HepG2 (cell line): ENCODE measurements at regions not wholly inside any gene's neighbourhood (a gene's known extent, or its start where the extent isn't known, plus 50 kb on each side); places are given as distances from the start of the nearest gene placed in this dataset.

ENCODE experiments used
- ATAC-seq: fragments of 200-7000 bp; cut with Tn5 transposase; 3 replicates; pipeline ENCODE4 v1.9.1; 2020; ENCODE audit warnings: mild to moderate bottlenecking, moderate library complexity
- BruUV-seq: library from RNA; stranded (reverse); fragments of 400-500 nt; replicated peaks from 2 replicates; lab custom pipeline; 2021; lab: Mats Ljungman, UMichigan
- CTCF ChIA-PET: fragments of 300-600 bp; formaldehyde crosslinking; extraction: SDS; loops from one replicate; lab custom pipeline; 2021; ENCODE audit warnings: low total read pairs, inconsistent platforms, low intra/inter-chr PET ratio; lab: Yijun Ruan, JAX
- POLR2A ChIA-PET: fragments of 350-600 bp; sonication (Branson Sonifier 250); formaldehyde crosslinking; loops from one replicate; lab custom pipeline; 2020; ENCODE audit warnings: antibody characterized with exemption, inconsistent platforms; lab: Yijun Ruan, JAX
- DNase-seq: peaks from one replicate; pipeline ENCODE4 v3.0.0-alpha.2; 2015; ENCODE audit warnings: low spot score
- FAIRE-seq: peaks from 3 replicates; lab custom pipeline; 2011; peaks lifted over from hg19 to GRCh38; lab: Jason Lieb, UNC
- H2AFZ ChIP-seq: one replicate; pipeline ENCODE4 v1.6.1; 2011; ENCODE audit warnings: low read length, inconsistent platforms
- H3K27ac ChIP-seq: fragments of 300-600 bp; 3 replicates; pipeline ENCODE4 v1.8.0; 2011; ENCODE audit warnings: mixed run types, mild to moderate bottlenecking, mixed read lengths, low read length, inconsistent platforms; ENCODE audit not compliant: insufficient read depth; ENCODE audit errors: extremely low read length
- H3K27me3 ChIP-seq, 2 experiments: fragments of 200-600 bp in 1 of 2; 2 replicates in 1 of 2; 3 replicates in 1 of 2; pipeline versions ENCODE4 v1.6.0 to v1.8.0; 2011; ENCODE audit warnings: low read length in 2 of 2, mild to moderate bottlenecking in 2 of 2, moderate library complexity in 2 of 2, inconsistent platforms in 1 of 2; ENCODE audit not compliant: insufficient read depth in 2 of 2, control insufficient read depth in 1 of 2
- H3K36me3 ChIP-seq, 2 experiments: fragments of 200-600 bp in 1 of 2; replicated peaks in 1 of 2; 2 replicates in 1 of 2; 3 replicates in 1 of 2; pipeline versions ENCODE4 v1.5.1 to v1.8.0; 2011; ENCODE audit warnings: low read length in 2 of 2, inconsistent platforms in 1 of 2; ENCODE audit not compliant: insufficient read depth in 2 of 2, control insufficient read depth in 1 of 2
- H3K4me1 ChIP-seq: 2 replicates; pipeline ENCODE4 v1.5.1; 2012; ENCODE audit warnings: low read length, inconsistent platforms; ENCODE audit not compliant: insufficient read depth
- H3K4me2 ChIP-seq: 2 replicates; pipeline ENCODE4 v1.6.0; 2011; ENCODE audit warnings: low read depth, low read length, inconsistent platforms
- H3K4me3 ChIP-seq, 3 experiments: fragments of 200-600 bp in 1 of 3; sonication (generic), shearing (Covaris generic) in 1 of 3; replicated peaks in 1 of 3; 2 replicates each; pipeline ENCODE4 v1.5.1; 2011 to 2016; ENCODE audit warnings: low read length in 3 of 3, inconsistent platforms in 2 of 3, low read depth in 2 of 3, mild to moderate bottlenecking in 2 of 3, control low read depth in 1 of 3, mixed read lengths in 1 of 3; ENCODE audit not compliant: insufficient read depth in 1 of 3
- H3K79me2 ChIP-seq: one replicate; pipeline ENCODE4 v1.6.1; 2011; ENCODE audit warnings: low read length, inconsistent platforms; ENCODE audit not compliant: insufficient read depth
- H3K9ac ChIP-seq: 2 replicates; pipeline ENCODE4 v1.6.0; 2011; ENCODE audit warnings: mild to moderate bottlenecking, low read depth, low read length, inconsistent platforms; ENCODE audit not compliant: insufficient read depth
- H3K9me3 ChIP-seq: 2 replicates; pipeline ENCODE4 v1.5.1; 2012; ENCODE audit warnings: mild to moderate bottlenecking, low read length
- H4K20me1 ChIP-seq: 2 replicates; pipeline ENCODE4 v1.6.0; 2011; ENCODE audit warnings: inconsistent platforms, mild to moderate bottlenecking, low read length, moderate library complexity; ENCODE audit not compliant: insufficient read depth
- ARHGAP35 ChIP-seq: sonication (generic); formaldehyde crosslinking; IDR thresholded peaks from 2 replicates; pipeline ENCODE4 v1.9.0; 2022; ENCODE audit warnings: mild to moderate bottlenecking, inconsistent platforms, moderate library complexity, missing genetic modification reagents, borderline replicate concordance
- CAMTA2 ChIP-seq: sonication (generic); formaldehyde crosslinking; IDR thresholded peaks from 2 replicates; pipeline ENCODE4 v1.4.0; 2020; ENCODE audit warnings: mild to moderate bottlenecking, missing genetic modification reagents, borderline replicate concordance
- FOXK1 ChIP-seq: sonication (generic); formaldehyde crosslinking; IDR thresholded peaks from 2 replicates; pipeline ENCODE4 v1.4.0; 2020; ENCODE audit warnings: low read depth, missing genetic modification reagents, borderline replicate concordance
- TRIM22 ChIP-seq: fragments of 450-650 bp; IDR thresholded peaks from 2 replicates; pipeline ENCODE4 v1.6.1; 2017
- YY1 ChIP-seq: IDR thresholded peaks from 2 replicates; pipeline ENCODE4 v1.6.1; 2011; ENCODE audit warnings: low read length, low read depth, moderate library complexity, mild to moderate bottlenecking; ENCODE audit not compliant: insufficient read depth, insufficient replicate concordance
- ZBTB37 ChIP-seq: sonication (generic); formaldehyde crosslinking; IDR thresholded peaks from 2 replicates; pipeline ENCODE4 v1.4.0; 2020; ENCODE audit warnings: mild to moderate bottlenecking, missing genetic modification reagents
- ZNF282 ChIP-seq: fragments of 450-650 bp; IDR thresholded peaks from 2 replicates; pipeline ENCODE4 v1.6.1; 2018; ENCODE audit not compliant: partially characterized antibody
- WGBS: methylation state at CpG from one replicate; pipeline ENCODE4 v1.1.6; 2017; ENCODE audit warnings: low lambda C conversion rate; 5-methylcytosine and 5-hydroxymethylcytosine counted together
- in situ Hi-C: cut with HindIII; loops from 2 replicates; pipeline ENCODE4 v1.10.0; 2017; ENCODE audit warnings: low pct_unique_long_range_greater_than_20kb; ENCODE audit not compliant: extremely low pct_ligation_motif_present
- intact Hi-C: fragments of 100-400 bp; cut with micrococcal nuclease; formaldehyde crosslinking; loops from one replicate; pipeline ENCODE4 v1.10.0; 2022; ENCODE audit not compliant: unreplicated experiment

- CTCF ChIA-PET: no interaction called here
- no TSS peak for BruUV-seq
- POLR2A ChIA-PET: no interaction called here
- Histone ChIP-seq H3K79me2 (no peaks in the 10 kb centered on the region), H3K4me1 (no peaks in the 10 kb centered on the region), H4K20me1 (no peaks in the 10 kb centered on the region), H3K4me3 (no peak overlapping the region), H2AFZ (no peak overlapping the region), H3K36me3 (no peaks in the 10 kb centered on the region), H3K4me2 (no peak overlapping the region), H3K9me3 (no peaks in the 10 kb centered on the region), H3K9ac (no peak overlapping the region), H3K27me3 (peaks cover 0 to 3% of the 10 kb centered on the region in 2 experiments; a peak in 1 of 5 replicates), H3K27ac (no peak overlapping the region)
- in situ Hi-C loops (no loop called here), intact Hi-C loops (no loop called here)
- no peak for TF ChIP-seq ZNF282
- no peak for TF ChIP-seq TRIM22
- no peak for TF ChIP-seq CAMTA2
- no peak for TF ChIP-seq YY1
- no peak for TF ChIP-seq FOXK1
- no peak for TF ChIP-seq ARHGAP35
- no peak for TF ChIP-seq ZBTB37 (CRISPR knock-in tag)
- DNase-seq: no peak
- WGBS: 6% methylated on average over 4 of the region's 4 CpGs
- no peak for ATAC-seq
- no peak for FAIRE-seq
Measured at GRCh38 chr2:188028739-188029138, 262.9 kb upstream of the GULP1 start.
